OCI-LY1 (cell line): ENCODE measurements at regions not wholly inside any gene's neighbourhood (a gene's known extent, or its start where the extent isn't known, plus 50 kb on each side); places are given as distances from the start of the nearest gene placed in this dataset.

Experiments used
- H2AFZ ChIP-seq: fragments of 200-600 bp; sonication (generic), shearing (Covaris generic); 2 replicates; pipeline ENCODE4 v1.6.0; 2014; ENCODE audit warnings: antibody characterized with exemption, mild to moderate bottlenecking, low read length
- H3F3A ChIP-seq: fragments of 200-600 bp; sonication (generic), shearing (Covaris generic); 2 replicates; pipeline ENCODE4 v1.6.0; 2014; ENCODE audit warnings: mild to moderate bottlenecking, antibody characterized with exemption, low read length, moderate library complexity; ENCODE audit not compliant: insufficient read depth
- H3K27ac ChIP-seq: fragments of 200-600 bp; sonication (generic); 2 replicates; pipeline ENCODE4 v1.5.1; 2014; ENCODE audit warnings: low read length, mixed run types, mild to moderate bottlenecking, low read depth; ENCODE audit not compliant: poor library complexity, severe bottlenecking
- H3K27me3 ChIP-seq: fragments of 200-600 bp; sonication (generic); 2 replicates; pipeline ENCODE4 v1.6.0; 2014; ENCODE audit warnings: antibody characterized with exemption, mild to moderate bottlenecking, low read length, moderate library complexity; ENCODE audit not compliant: insufficient read depth
- H3K36me3 ChIP-seq: fragments of 200-600 bp; sonication (generic); 2 replicates; pipeline ENCODE4 v1.6.1; 2014; ENCODE audit warnings: mild to moderate bottlenecking, antibody characterized with exemption, low read length, moderate library complexity, mixed read lengths; ENCODE audit not compliant: insufficient read depth
- H3K4me1 ChIP-seq: fragments of 200-600 bp; sonication (generic); 2 replicates; pipeline ENCODE4 v1.5.1; 2014; ENCODE audit warnings: mild to moderate bottlenecking, low read length, moderate library complexity; ENCODE audit not compliant: insufficient read depth, severe bottlenecking
- H3K4me2 ChIP-seq: fragments of 200-600 bp; sonication (generic), shearing (Covaris generic); 2 replicates; pipeline ENCODE4 v1.6.1; 2014; ENCODE audit warnings: low read length
- H3K4me3 ChIP-seq: fragments of 200-600 bp; sonication (generic); 2 replicates; pipeline ENCODE4 v1.5.1; 2014; ENCODE audit warnings: low read length, low read depth, mild to moderate bottlenecking, mixed read lengths; ENCODE audit not compliant: poor library complexity, severe bottlenecking
- H3K79me2 ChIP-seq: fragments of 200-600 bp; shearing (Covaris generic); 2 replicates; pipeline ENCODE4 v1.6.1; 2016; ENCODE audit warnings: mixed run types, low read length, mixed read lengths; ENCODE audit not compliant: insufficient read depth
- H3K9ac ChIP-seq: fragments of 200-600 bp; sonication (generic), shearing (Covaris generic); 2 replicates; pipeline ENCODE4 v1.6.1; 2014; ENCODE audit warnings: mild to moderate bottlenecking, low read length, mixed read lengths
- H3K9me2 ChIP-seq: fragments of 200-600 bp; sonication (generic), shearing (Covaris generic); 2 replicates; pipeline ENCODE4 v1.6.1; 2014; ENCODE audit warnings: low read depth, mild to moderate bottlenecking, low read length, mixed read lengths
- H3K9me3 ChIP-seq: fragments of 200-600 bp; shearing (Covaris generic); 2 replicates; pipeline ENCODE4 v1.6.1; 2014; ENCODE audit warnings: low read length, mixed read lengths
- H4K20me1 ChIP-seq: fragments of 200-600 bp; sonication (generic), shearing (Covaris generic); 2 replicates; pipeline ENCODE4 v1.6.0; 2016; ENCODE audit warnings: mild to moderate bottlenecking, low read length; ENCODE audit not compliant: insufficient read depth
- EZH2 ChIP-seq: fragments of 200-600 bp; sonication (generic), shearing (Covaris generic); IDR thresholded peaks from 2 replicates; pipeline ENCODE4 v1.8.0; 2017; ENCODE audit warnings: borderline replicate concordance, mixed run types, mild to moderate bottlenecking, antibody characterized with exemption, low read length, moderate library complexity, mixed read lengths
- TF ChIP-seq, protein P1 (sequence below): fragments of 200-600 bp; sonication (generic), shearing (Covaris generic); IDR thresholded peaks from 2 replicates; pipeline ENCODE4 v1.5.1; 2017; ENCODE audit warnings: mild to moderate bottlenecking, antibody characterized with exemption, low read length, moderate library complexity, mixed read lengths

DNA sequence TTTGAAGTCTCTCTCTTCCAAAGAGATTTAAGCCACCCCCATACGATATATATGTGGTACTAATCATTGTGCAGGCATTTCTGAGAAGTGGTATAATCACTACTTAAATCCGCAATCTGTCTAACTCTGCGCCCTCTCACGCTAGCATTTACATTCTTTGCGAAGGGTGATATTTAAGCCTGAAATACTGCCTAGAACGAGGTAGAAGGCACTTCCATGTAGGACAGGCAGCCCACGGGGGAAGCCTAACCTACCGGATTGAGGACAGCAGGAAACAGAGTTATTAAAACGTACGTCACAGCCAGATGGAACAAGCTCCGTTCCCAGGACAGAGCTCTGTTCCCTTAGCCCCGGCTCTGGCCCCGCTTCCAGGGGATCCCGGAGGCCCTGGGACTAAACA is 59.3 kb upstream of the ECHDC3 start:
- H3K27me3 ChIP-seq = no peaks in the 10 kb centered on the region
- H4K20me1 ChIP-seq = no peaks in the 10 kb centered on the region
- H3K9me2 ChIP-seq = no peaks in the 10 kb centered on the region
- peak overlapping the region; percentile 52 for H3K4me3 ChIP-seq
- peak overlapping the region; percentile 86 for H3K4me2 ChIP-seq
- peak overlapping the region; percentile 26 for H3K9ac ChIP-seq
- H3K4me1 ChIP-seq = peaks cover 100% of the 10 kb centered on the region
- H3F3A ChIP-seq = peaks cover 7% of the 10 kb centered on the region; the same call in 1 of the 2 replicates
- no peaks in the 10 kb centered on the region for H3K9me3 ChIP-seq
- H3K27ac ChIP-seq = peak overlapping the region; percentile 99
- TF ChIP-seq, protein P1, sequence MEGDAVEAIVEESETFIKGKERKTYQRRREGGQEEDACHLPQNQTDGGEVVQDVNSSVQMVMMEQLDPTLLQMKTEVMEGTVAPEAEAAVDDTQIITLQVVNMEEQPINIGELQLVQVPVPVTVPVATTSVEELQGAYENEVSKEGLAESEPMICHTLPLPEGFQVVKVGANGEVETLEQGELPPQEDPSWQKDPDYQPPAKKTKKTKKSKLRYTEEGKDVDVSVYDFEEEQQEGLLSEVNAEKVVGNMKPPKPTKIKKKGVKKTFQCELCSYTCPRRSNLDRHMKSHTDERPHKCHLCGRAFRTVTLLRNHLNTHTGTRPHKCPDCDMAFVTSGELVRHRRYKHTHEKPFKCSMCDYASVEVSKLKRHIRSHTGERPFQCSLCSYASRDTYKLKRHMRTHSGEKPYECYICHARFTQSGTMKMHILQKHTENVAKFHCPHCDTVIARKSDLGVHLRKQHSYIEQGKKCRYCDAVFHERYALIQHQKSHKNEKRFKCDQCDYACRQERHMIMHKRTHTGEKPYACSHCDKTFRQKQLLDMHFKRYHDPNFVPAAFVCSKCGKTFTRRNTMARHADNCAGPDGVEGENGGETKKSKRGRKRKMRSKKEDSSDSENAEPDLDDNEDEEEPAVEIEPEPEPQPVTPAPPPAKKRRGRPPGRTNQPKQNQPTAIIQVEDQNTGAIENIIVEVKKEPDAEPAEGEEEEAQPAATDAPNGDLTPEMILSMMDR = no peak
- TF ChIP-seq EZH2 = no peak
- no peak overlapping the region for H2AFZ ChIP-seq
- H3K36me3 ChIP-seq = no peaks in the 10 kb centered on the region
- no peaks in the 10 kb centered on the region for H3K79me2 ChIP-seq

DNA sequence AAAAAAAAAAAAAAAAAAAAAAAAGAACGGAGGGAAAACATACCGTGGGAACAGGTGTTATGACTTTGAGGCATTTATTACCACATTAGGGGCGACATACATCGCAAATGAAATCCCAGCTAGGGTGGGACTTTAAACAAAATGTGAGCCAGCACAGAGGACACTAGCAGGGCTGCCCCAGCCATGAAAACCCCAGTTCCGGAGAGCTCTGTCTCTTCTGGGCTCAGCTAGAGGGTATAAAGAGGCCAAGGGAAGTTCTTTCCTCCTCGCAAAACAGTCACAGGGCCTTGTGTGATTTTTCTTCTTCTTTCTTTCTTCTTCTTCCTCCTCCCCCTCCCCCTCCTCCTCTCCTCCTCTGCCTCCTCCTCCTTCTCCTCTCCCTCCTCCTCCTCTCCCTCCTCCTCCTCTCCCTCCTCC is 59.9 kb upstream of the ECHDC3 start:
- H3K79me2 ChIP-seq = no peaks in the 10 kb centered on the region
- peak overlapping the region; percentile 99 for H3K27ac ChIP-seq
- H3F3A ChIP-seq = peaks cover 7% of the 10 kb centered on the region; the same call in 1 of the 2 replicates
- peaks cover 100% of the 10 kb centered on the region for H3K4me1 ChIP-seq
- no peaks in the 10 kb centered on the region for H4K20me1 ChIP-seq
- H3K4me3 ChIP-seq = no peak overlapping the region
- H3K27me3 ChIP-seq = no peaks in the 10 kb centered on the region
- TF ChIP-seq EZH2 = no peak
- TF ChIP-seq, protein P1 = no peak
- H3K4me2 ChIP-seq = peak overlapping the region; percentile 86; the same call in 1 of the 2 replicates
- H2AFZ ChIP-seq = no peak overlapping the region
- H3K9me3 ChIP-seq = no peaks in the 10 kb centered on the region
- H3K9ac ChIP-seq = peak overlapping the region; percentile 26; the same call in 1 of the 2 replicates
- no peaks in the 10 kb centered on the region for H3K36me3 ChIP-seq
- no peaks in the 10 kb centered on the region for H3K9me2 ChIP-seq

DNA sequence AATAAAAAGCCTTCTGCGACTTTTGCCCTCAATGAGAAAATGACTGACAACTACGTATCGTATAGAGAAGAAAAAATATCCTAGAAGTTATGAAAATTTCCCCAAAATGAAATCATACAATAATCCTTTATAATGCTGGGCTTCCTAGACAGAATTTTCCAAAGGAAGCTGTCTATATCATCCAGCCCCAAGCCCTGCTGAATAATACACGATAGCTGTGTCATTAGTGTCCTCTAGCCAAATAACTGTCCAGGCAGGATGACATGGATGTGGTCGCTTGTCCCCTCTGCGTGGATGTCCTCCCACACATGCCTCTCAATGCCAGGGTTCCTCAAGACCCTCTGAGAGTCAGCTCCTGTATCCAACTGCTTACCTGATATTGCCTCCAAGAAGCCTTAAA is 61.7 kb upstream of the ECHDC3 start:
- Histone ChIP-seq H3K4me3 (no peak overlapping the region), H3F3A (peaks cover 4% of the 10 kb centered on the region; the same call in 1 of the 2 replicates), H3K4me2 (no peak overlapping the region), H3K9me3 (no peaks in the 10 kb centered on the region), H3K27me3 (no peaks in the 10 kb centered on the region), H3K27ac (peak overlapping the region; percentile 99), H3K9ac (no peak overlapping the region), H3K79me2 (no peaks in the 10 kb centered on the region), H4K20me1 (no peaks in the 10 kb centered on the region), H3K4me1 (peaks cover 86% of the 10 kb centered on the region), H2AFZ (no peak overlapping the region), H3K9me2 (no peaks in the 10 kb centered on the region), H3K36me3 (peaks cover 8% of the 10 kb centered on the region; the same call in 1 of the 2 replicates)
- TF ChIP-seq EZH2 = no peak
- TF ChIP-seq, protein P1 = no peak
